ENCODE measurements at regions not wholly inside any gene's neighbourhood (a gene's known extent, or its start where the extent isn't known, plus 50 kb on each side); places are given as distances from the start of the nearest gene placed in this dataset.
"Not testable (repeated sequence)": the region's sequence is repeated elsewhere in the genome, so short reads cannot be mapped to it uniquely, and the experiment has no call there.

GRCh38 chrX:139146625-139147024 is 383.9 kb upstream of the F9 start:
- not testable (repeated sequence) for H3K9me3 ChIP-seq (ENCODE audit: control insufficient read depth in 2 of 2, low read length in 2 of 2); H3K4me3 ChIP-seq (ENCODE audit: low read depth, low read length); H3K36me3 ChIP-seq (ENCODE audit: control insufficient read depth, insufficient read depth, low read length); ATAC-seq (ENCODE audit: low read depth in 2 of 2); H3K27ac ChIP-seq (ENCODE audit: insufficient read depth, low read length, poor library complexity, severe bottlenecking); H3K4me1 Mint-ChIP-seq; H3K27ac Mint-ChIP-seq; H3K27me3 Mint-ChIP-seq; H3K9me3 Mint-ChIP-seq; H3K4me3 Mint-ChIP-seq; H3K36me3 Mint-ChIP-seq; H3K27me3 ChIP-seq (ENCODE audit: control insufficient read depth, insufficient read depth, low read length); DNase-seq; H3K4me1 ChIP-seq (ENCODE audit: control insufficient read depth, insufficient read depth, low read length, poor library complexity, severe bottlenecking)

- no peaks in the 10 kb centered on the region for H3K9me3 ChIP-seq (ENCODE audit: control insufficient read depth in 2 of 2, low read length in 2 of 2)
- Mint-ChIP-seq H3K4me3 (no peak overlapping the region), H3K27me3 (no peaks in the 10 kb centered on the region), H3K27ac (no peak overlapping the region), H3K9me3 (peaks cover 0 to 1% (median 0%) of the 10 kb centered on the region in 7 donors), H3K4me1 (no peaks in the 10 kb centered on the region), H3K36me3 (no peaks in the 10 kb centered on the region)
- H3K27ac ChIP-seq (ENCODE audit: insufficient read depth, low read length, poor library complexity, severe bottlenecking), result no peak overlapping the region
- DNase-seq (no peak), ATAC-seq (ENCODE audit: low read depth in 2 of 2) (no peak)
- H3K27me3 ChIP-seq (ENCODE audit: control insufficient read depth, insufficient read depth, low read length), result no peaks in the 10 kb centered on the region
- H3K36me3 ChIP-seq (ENCODE audit: control insufficient read depth, insufficient read depth, low read length), result no peaks in the 10 kb centered on the region
- H3K4me3 ChIP-seq (ENCODE audit: low read depth, low read length), result no peak overlapping the region
- no peaks in the 10 kb centered on the region for H3K4me1 ChIP-seq (ENCODE audit: control insufficient read depth, insufficient read depth, low read length, poor library complexity, severe bottlenecking)
Measured at GRCh38 chrX:139141370-139141769, 389.2 kb upstream of the F9 start.

GRCh38 chrX:139134316-139134715 is 396.2 kb upstream of the F9 start:
- Mint-ChIP-seq H3K4me1 (no peaks in the 10 kb centered on the region), H3K4me3 (no peak overlapping the region), H3K27ac (no peak overlapping the region), H3K36me3 (no peaks in the 10 kb centered on the region), H3K27me3 (no peaks in the 10 kb centered on the region), H3K9me3 (no peaks in the 10 kb centered on the region)
- no peak for DNase-seq
- H3K4me1 ChIP-seq (ENCODE audit: control insufficient read depth, insufficient read depth, low read length, poor library complexity, severe bottlenecking), result no peaks in the 10 kb centered on the region
- H3K27ac ChIP-seq (ENCODE audit: insufficient read depth, low read length, poor library complexity, severe bottlenecking), result no peak overlapping the region
- H3K27me3 ChIP-seq (ENCODE audit: control insufficient read depth, insufficient read depth, low read length), result no peaks in the 10 kb centered on the region
- no peaks in the 10 kb centered on the region for H3K36me3 ChIP-seq (ENCODE audit: control insufficient read depth, insufficient read depth, low read length)
- ATAC-seq (ENCODE audit: low read depth in 2 of 2), result no peak
- H3K4me3 ChIP-seq (ENCODE audit: low read depth, low read length), result no peak overlapping the region
- no peaks in the 10 kb centered on the region for H3K9me3 ChIP-seq (ENCODE audit: control insufficient read depth in 2 of 2, low read length in 2 of 2)

- H3K27me3 ChIP-seq (ENCODE audit: control insufficient read depth, insufficient read depth, low read length), result no peaks in the 10 kb centered on the region
- H3K27ac ChIP-seq (ENCODE audit: insufficient read depth, low read length, poor library complexity, severe bottlenecking), result no peak overlapping the region
- H3K9me3 ChIP-seq (ENCODE audit: control insufficient read depth in 2 of 2, low read length in 2 of 2), result no peaks in the 10 kb centered on the region
- H3K4me1 Mint-ChIP-seq, result no peaks in the 10 kb centered on the region
- H3K36me3 Mint-ChIP-seq, result no peaks in the 10 kb centered on the region
- peak in 1 of 3 donors; percentile 26 for DNase-seq
- H3K27me3 Mint-ChIP-seq, result no peaks in the 10 kb centered on the region
- H3K4me3 ChIP-seq (ENCODE audit: low read depth, low read length), result no peak overlapping the region
- peaks cover 0 to 2% (median 0%) of the 10 kb centered on the region in 7 donors for H3K9me3 Mint-ChIP-seq
- no peaks in the 10 kb centered on the region for H3K4me1 ChIP-seq (ENCODE audit: control insufficient read depth, insufficient read depth, low read length, poor library complexity, severe bottlenecking)
- no peaks in the 10 kb centered on the region for H3K36me3 ChIP-seq (ENCODE audit: control insufficient read depth, insufficient read depth, low read length)
- no peak overlapping the region for H3K4me3 Mint-ChIP-seq
- H3K27ac Mint-ChIP-seq, result peak overlapping the region in 1 of 3 donors; percentile 97
- no peak for ATAC-seq (ENCODE audit: low read depth in 2 of 2)
Measured at GRCh38 chrX:139126493-139126892, 404.0 kb upstream of the F9 start.

GRCh38 chrX:139125916-139126315 is 404.6 kb upstream of the F9 start:
- no peaks in the 10 kb centered on the region for H3K4me1 Mint-ChIP-seq
- H3K9me3 ChIP-seq (ENCODE audit: control insufficient read depth in 2 of 2, low read length in 2 of 2), result no peaks in the 10 kb centered on the region
- no peak overlapping the region for H3K27ac ChIP-seq (ENCODE audit: insufficient read depth, low read length, poor library complexity, severe bottlenecking)
- H3K36me3 Mint-ChIP-seq, result no peaks in the 10 kb centered on the region
- peaks cover 0 to 2% (median 0%) of the 10 kb centered on the region in 7 donors for H3K9me3 Mint-ChIP-seq
- H3K36me3 ChIP-seq (ENCODE audit: control insufficient read depth, insufficient read depth, low read length), result no peaks in the 10 kb centered on the region
- no peak overlapping the region for H3K4me3 Mint-ChIP-seq
- no peaks in the 10 kb centered on the region for H3K27me3 Mint-ChIP-seq
- ATAC-seq (ENCODE audit: low read depth in 2 of 2) (no peak), DNase-seq (no peak)
- no peaks in the 10 kb centered on the region for H3K4me1 ChIP-seq (ENCODE audit: control insufficient read depth, insufficient read depth, low read length, poor library complexity, severe bottlenecking)
- H3K27ac Mint-ChIP-seq, result no peak overlapping the region
- no peak overlapping the region for H3K4me3 ChIP-seq (ENCODE audit: low read depth, low read length)
- H3K27me3 ChIP-seq (ENCODE audit: control insufficient read depth, insufficient read depth, low read length), result no peaks in the 10 kb centered on the region

GRCh38 chrX:139121616-139122286 is 408.8 kb upstream of the F9 start:
- no peaks in the 10 kb centered on the region for H3K9me3 ChIP-seq (ENCODE audit: control insufficient read depth in 2 of 2, low read length in 2 of 2)

GRCh38 chrX:139120760-139121159 is 409.2 kb upstream of the FGF13 start:
- Histone ChIP-seq H3K9me3 (ENCODE audit: control insufficient read depth in 2 of 2, low read length in 2 of 2) (no peaks in the 10 kb centered on the region), H3K27me3 (ENCODE audit: control insufficient read depth, insufficient read depth, low read length) (no peaks in the 10 kb centered on the region), H3K27ac (ENCODE audit: insufficient read depth, low read length, poor library complexity, severe bottlenecking) (no peak overlapping the region), H3K4me3 (ENCODE audit: low read depth, low read length) (no peak overlapping the region), H3K4me1 (ENCODE audit: control insufficient read depth, insufficient read depth, low read length, poor library complexity, severe bottlenecking) (no peaks in the 10 kb centered on the region), H3K36me3 (ENCODE audit: control insufficient read depth, insufficient read depth, low read length) (no peaks in the 10 kb centered on the region)
- ATAC-seq (ENCODE audit: low read depth in 2 of 2) (no peak), DNase-seq (no peak)
- Mint-ChIP-seq H3K36me3 (no peaks in the 10 kb centered on the region), H3K27ac (no peak overlapping the region), H3K4me3 (no peak overlapping the region), H3K27me3 (no peaks in the 10 kb centered on the region), H3K4me1 (no peaks in the 10 kb centered on the region), H3K9me3 (peaks cover 0 to 2% (median 0%) of the 10 kb centered on the region in 7 donors)

More at GRCh38 chrX:139121616-139122286, 408.8 kb upstream of the F9 start:
- H3K27me3 ChIP-seq (ENCODE audit: control insufficient read depth, insufficient read depth, low read length), result no peaks in the 10 kb centered on the region
- peaks cover 0 to 2% (median 0%) of the 10 kb centered on the region in 7 donors for H3K9me3 Mint-ChIP-seq
- DNase-seq (no peak), ATAC-seq (ENCODE audit: low read depth in 2 of 2) (no peak)
- no peak overlapping the region for H3K4me3 ChIP-seq (ENCODE audit: low read depth, low read length)
- H3K4me3 Mint-ChIP-seq, result no peak overlapping the region
- H3K27ac Mint-ChIP-seq, result no peak overlapping the region
- H3K4me1 Mint-ChIP-seq, result no peaks in the 10 kb centered on the region
- H3K36me3 ChIP-seq (ENCODE audit: control insufficient read depth, insufficient read depth, low read length), result no peaks in the 10 kb centered on the region
- no peaks in the 10 kb centered on the region for H3K27me3 Mint-ChIP-seq
- no peaks in the 10 kb centered on the region for H3K36me3 Mint-ChIP-seq
- no peak overlapping the region for H3K27ac ChIP-seq (ENCODE audit: insufficient read depth, low read length, poor library complexity, severe bottlenecking)
- H3K4me1 ChIP-seq (ENCODE audit: control insufficient read depth, insufficient read depth, low read length, poor library complexity, severe bottlenecking), result no peaks in the 10 kb centered on the region

GRCh38 chrX:139113708-139114107 is 402.2 kb upstream of the FGF13 start:
- Mint-ChIP-seq H3K27ac (no peak overlapping the region), H3K36me3 (no peaks in the 10 kb centered on the region), H3K9me3 (no peaks in the 10 kb centered on the region), H3K4me1 (no peaks in the 10 kb centered on the region), H3K27me3 (no peaks in the 10 kb centered on the region), H3K4me3 (no peak overlapping the region)
- Histone ChIP-seq H3K36me3 (ENCODE audit: control insufficient read depth, insufficient read depth, low read length) (no peaks in the 10 kb centered on the region), H3K4me1 (ENCODE audit: control insufficient read depth, insufficient read depth, low read length, poor library complexity, severe bottlenecking) (no peaks in the 10 kb centered on the region), H3K27ac (ENCODE audit: insufficient read depth, low read length, poor library complexity, severe bottlenecking) (no peak overlapping the region), H3K27me3 (ENCODE audit: control insufficient read depth, insufficient read depth, low read length) (no peaks in the 10 kb centered on the region), H3K4me3 (ENCODE audit: low read depth, low read length) (no peak overlapping the region), H3K9me3 (ENCODE audit: control insufficient read depth in 2 of 2, low read length in 2 of 2) (no peaks in the 10 kb centered on the region)
- DNase-seq (no peak), ATAC-seq (ENCODE audit: low read depth in 2 of 2) (no peak)

All from CD4-positive, CD25-positive, alpha-beta regulatory T cell (primary cell).